Prostate gland (tissue), 2 donors: ENCODE measurements at regions not wholly inside any gene's neighbourhood (a gene's known extent, or its start where the extent isn't known, plus 50 kb on each side); places are given as distances from the start of the nearest gene placed in this dataset.

Experiments
- DNase-seq: peaks from one replicate; pipeline ENCODE4 v3.0.0-alpha.2; 2019; ENCODE audit warnings: low spot score
- H3K27ac ChIP-seq, 2 donors: fragments of 200-600 bp; sonication (generic); 2 replicates each; pipeline ENCODE4 v1.5.1; 2017 to 2019
- H3K27me3 ChIP-seq: fragments of 200-600 bp; sonication (generic); replicated peaks from 2 replicates; pipeline ENCODE4 v1.5.1; 2019; ENCODE audit not compliant: insufficient read depth
- H3K36me3 ChIP-seq, 2 donors: fragments of 200-600 bp; sonication (generic); 1 replicate in 1 of 2; 2 replicates in 1 of 2; pipeline versions ENCODE4 v1.5.1 to v1.8.1; 2017 to 2019
- H3K4me1 ChIP-seq: fragments of 200-600 bp; sonication (generic); replicated peaks from 2 replicates; pipeline ENCODE4 v1.5.1; 2019
- H3K4me3 ChIP-seq, 2 donors: fragments of 200-600 bp; sonication (generic); 2 replicates each; pipeline ENCODE4 v1.5.1; 2017 to 2019
- H3K9me3 ChIP-seq: fragments of 200-600 bp; sonication (generic); 2 replicates; pipeline ENCODE4 v1.5.1; 2017
- POLR2A ChIP-seq: fragments of 450-650 bp; IDR thresholded peaks from one replicate; pipeline ENCODE4 v1.6.1; 2016; ENCODE audit warnings: antibody characterized with exemption, mild to moderate bottlenecking
- POLR2AphosphoS5 ChIP-seq: sonication (generic); formaldehyde crosslinking; IDR thresholded peaks from one replicate; pipeline ENCODE4 v1.6.1; 2017; ENCODE audit warnings: antibody characterized with exemption
- WGBS: methylation state at CpG from one replicate; pipeline ENCODE4 v1.1.5; 2018; 5-methylcytosine and 5-hydroxymethylcytosine counted together
- intact Hi-C: fragments of 100-400 bp; cut with DNase I; formaldehyde crosslinking; loops from one replicate; pipeline ENCODE4 v1.14.2; 2022
- TF ChIP-seq, protein P1 (sequence below), 4 experiments: fragments of 200-600 bp in 2 of 4; fragments of 450-650 bp in 2 of 4; sonication (generic) in 2 of 4; IDR thresholded peaks; 1 replicate in 3 of 4; 2 replicates in 1 of 4; pipeline ENCODE4 v1.5.1; 2016 to 2019; ENCODE audit warnings: antibody characterized with exemption in 4 of 4, mild to moderate bottlenecking in 2 of 4, moderate library complexity in 2 of 4

DNA sequence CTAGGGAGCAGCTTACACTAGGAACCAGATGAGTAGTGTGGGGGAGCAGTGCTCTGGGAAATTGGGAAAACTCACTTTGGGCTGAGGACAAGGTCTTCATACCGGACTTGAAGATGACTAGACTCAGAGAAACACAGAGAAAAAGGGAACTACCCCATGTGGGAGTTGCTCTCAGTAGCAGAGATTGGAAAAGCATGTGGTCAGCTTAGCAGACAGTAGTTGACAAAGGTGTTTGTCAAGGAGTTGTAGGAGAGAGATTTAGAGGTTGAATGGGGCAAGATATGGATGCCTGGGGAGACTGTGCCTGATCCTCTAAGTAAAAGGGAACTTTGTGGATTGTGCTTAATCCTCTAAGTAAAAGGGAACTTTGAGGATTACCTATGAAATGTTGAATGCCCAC lies 194.5 kb upstream of the COX10 start:
- Histone ChIP-seq H3K27ac (no peak overlapping the region), H3K36me3 (no peaks in the 10 kb centered on the region), H3K4me3 (no peak overlapping the region), H3K9me3 (no peaks in the 10 kb centered on the region), H3K4me1 (no peaks in the 10 kb centered on the region), H3K27me3 (no peaks in the 10 kb centered on the region)
- TF ChIP-seq, protein P1, sequence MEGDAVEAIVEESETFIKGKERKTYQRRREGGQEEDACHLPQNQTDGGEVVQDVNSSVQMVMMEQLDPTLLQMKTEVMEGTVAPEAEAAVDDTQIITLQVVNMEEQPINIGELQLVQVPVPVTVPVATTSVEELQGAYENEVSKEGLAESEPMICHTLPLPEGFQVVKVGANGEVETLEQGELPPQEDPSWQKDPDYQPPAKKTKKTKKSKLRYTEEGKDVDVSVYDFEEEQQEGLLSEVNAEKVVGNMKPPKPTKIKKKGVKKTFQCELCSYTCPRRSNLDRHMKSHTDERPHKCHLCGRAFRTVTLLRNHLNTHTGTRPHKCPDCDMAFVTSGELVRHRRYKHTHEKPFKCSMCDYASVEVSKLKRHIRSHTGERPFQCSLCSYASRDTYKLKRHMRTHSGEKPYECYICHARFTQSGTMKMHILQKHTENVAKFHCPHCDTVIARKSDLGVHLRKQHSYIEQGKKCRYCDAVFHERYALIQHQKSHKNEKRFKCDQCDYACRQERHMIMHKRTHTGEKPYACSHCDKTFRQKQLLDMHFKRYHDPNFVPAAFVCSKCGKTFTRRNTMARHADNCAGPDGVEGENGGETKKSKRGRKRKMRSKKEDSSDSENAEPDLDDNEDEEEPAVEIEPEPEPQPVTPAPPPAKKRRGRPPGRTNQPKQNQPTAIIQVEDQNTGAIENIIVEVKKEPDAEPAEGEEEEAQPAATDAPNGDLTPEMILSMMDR (IDR thresholded peaks at IDR 0.05), result no peak
- no peak for TF ChIP-seq POLR2AphosphoS5
- TF ChIP-seq POLR2A, result no peak
- WGBS, result 97% methylated on average over 1 of the region's 1 CpG
- intact Hi-C loops, result no loop called here
- DNase-seq, result no peak

DNA sequence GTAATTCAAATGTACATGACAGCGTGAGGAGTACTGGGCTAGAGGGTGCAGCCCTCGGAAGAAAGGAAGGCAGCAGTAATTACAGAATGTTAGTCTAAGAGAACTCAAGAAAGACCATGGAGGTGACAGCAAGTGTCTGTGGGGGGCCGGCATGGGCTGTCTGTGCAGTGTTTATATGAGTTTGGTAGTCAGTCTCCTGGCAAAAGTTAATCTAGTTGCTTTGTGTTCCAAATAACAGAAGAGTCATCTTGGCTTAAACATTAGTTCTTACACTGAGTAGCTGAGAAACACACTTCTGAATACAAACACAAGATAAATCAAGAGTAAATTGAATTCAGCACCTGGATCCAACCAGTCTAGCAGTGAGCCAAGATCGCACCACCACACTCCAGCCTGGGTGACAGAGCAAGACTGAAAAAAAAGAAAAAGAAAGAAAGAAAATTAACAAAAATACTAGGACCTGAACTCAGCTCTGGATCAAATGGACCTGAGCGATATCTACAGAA lies 189.3 kb upstream of the COX10 start:
- 79% methylated on average over 5 of the region's 5 CpGs for WGBS
- H3K27ac ChIP-seq, result no peak overlapping the region
- H3K4me3 ChIP-seq, result no peak overlapping the region
- intact Hi-C loops, result no loop called here
- no peaks in the 10 kb centered on the region for H3K36me3 ChIP-seq
- H3K4me1 ChIP-seq, result no peaks in the 10 kb centered on the region
- no peak for DNase-seq
- H3K27me3 ChIP-seq, result no peaks in the 10 kb centered on the region
- no peaks in the 10 kb centered on the region for H3K9me3 ChIP-seq
- TF ChIP-seq, protein P1 (IDR thresholded peaks at IDR 0.05), result no peak
- no peak for TF ChIP-seq POLR2A
- TF ChIP-seq POLR2AphosphoS5, result no peak

DNA sequence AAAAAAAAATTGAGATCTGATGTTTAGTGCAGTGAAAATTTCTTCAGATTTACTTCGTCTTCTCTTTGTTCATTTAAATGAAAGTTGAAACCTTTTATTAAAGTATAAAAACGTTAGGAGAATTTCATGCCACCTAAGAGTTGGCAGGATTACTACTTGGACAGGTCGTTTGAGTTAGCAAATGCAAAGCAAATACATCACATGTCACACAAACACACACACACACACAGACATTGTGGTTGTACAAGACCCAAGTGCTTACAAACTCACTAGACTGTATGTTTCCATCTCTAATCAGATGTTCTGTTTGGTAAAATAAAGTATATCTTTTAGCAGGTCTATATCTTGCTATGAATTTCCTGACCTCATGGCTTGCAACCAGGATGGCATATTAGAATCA lies 185.6 kb upstream of the COX10 start:
- Histone ChIP-seq H3K9me3 (no peaks in the 10 kb centered on the region), H3K36me3 (no peaks in the 10 kb centered on the region), H3K27me3 (no peaks in the 10 kb centered on the region), H3K27ac (no peak overlapping the region), H3K4me1 (no peaks in the 10 kb centered on the region), H3K4me3 (no peak overlapping the region)
- intact Hi-C loops, result no loop called here
- 26% methylated on average over 3 of the region's 3 CpGs for WGBS
- DNase-seq, result no peak
- TF ChIP-seq, protein P1 (IDR thresholded peaks at IDR 0.05), result no peak
- TF ChIP-seq POLR2A (no peak), POLR2AphosphoS5 (no peak)

DNA sequence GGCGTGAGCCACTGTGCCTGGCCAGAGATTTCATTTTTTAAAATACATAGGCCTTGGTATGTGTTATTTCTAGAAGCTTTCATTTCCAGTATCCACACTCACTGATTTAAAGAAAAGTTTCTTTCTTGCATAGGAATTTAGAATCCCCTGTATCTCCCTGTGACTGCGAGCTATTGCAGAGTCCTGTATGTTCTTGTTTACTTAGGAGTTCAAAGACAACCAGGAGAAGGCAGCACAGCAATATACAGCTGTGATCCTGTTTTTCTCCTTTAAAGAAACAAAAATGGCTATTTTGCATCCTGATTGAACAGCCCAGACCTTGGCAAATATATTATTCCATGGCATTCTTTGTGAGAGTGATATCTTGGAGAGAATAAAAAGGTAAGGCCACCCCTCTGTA lies 185.0 kb upstream of the COX10 start:
- intact Hi-C loops, result no loop called here
- no peaks in the 10 kb centered on the region for H3K36me3 ChIP-seq
- H3K9me3 ChIP-seq, result no peaks in the 10 kb centered on the region
- no peak overlapping the region for H3K27ac ChIP-seq
- TF ChIP-seq POLR2A (no peak), POLR2AphosphoS5 (no peak)
- TF ChIP-seq, protein P1 (IDR thresholded peaks at IDR 0.05), result no peak
- 86% methylated on average over 2 of the region's 2 CpGs for WGBS
- no peak overlapping the region for H3K4me3 ChIP-seq
- no peaks in the 10 kb centered on the region for H3K27me3 ChIP-seq
- no peak for DNase-seq
- no peaks in the 10 kb centered on the region for H3K4me1 ChIP-seq

DNA sequence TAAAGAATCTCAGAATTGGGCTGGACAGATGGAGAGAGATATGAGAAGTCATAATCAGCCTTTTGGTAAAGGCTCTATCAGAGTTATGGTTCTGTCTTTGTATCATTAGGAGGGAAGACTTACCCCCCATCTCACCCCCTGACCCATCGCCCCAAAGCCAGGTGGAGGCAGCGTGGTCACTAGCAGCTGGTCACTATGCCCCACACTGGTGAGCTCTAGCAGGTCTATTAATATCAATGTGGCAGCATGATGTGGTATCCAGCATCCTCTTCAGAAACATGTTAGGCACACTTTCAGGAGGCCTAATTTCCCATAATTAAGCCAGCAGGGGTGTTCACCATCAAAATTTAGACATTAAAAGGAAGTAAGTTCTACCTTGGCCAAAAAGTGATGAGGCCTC lies 183.8 kb upstream of the COX10 start:
- TF ChIP-seq POLR2A, result no peak
- no peak for TF ChIP-seq POLR2AphosphoS5
- TF ChIP-seq, protein P1 (IDR thresholded peaks at IDR 0.05), result no peak
- Histone ChIP-seq H3K4me1 (no peaks in the 10 kb centered on the region), H3K4me3 (no peak overlapping the region), H3K27ac (no peak overlapping the region), H3K27me3 (no peaks in the 10 kb centered on the region), H3K36me3 (no peaks in the 10 kb centered on the region), H3K9me3 (no peaks in the 10 kb centered on the region)
- no peak for DNase-seq
- intact Hi-C loops, result no loop called here
- WGBS, result 96% methylated on average over 2 of the region's 2 CpGs
